ENCODE measurements at regions not wholly inside any gene's neighbourhood (a gene's known extent, or its start where the extent isn't known, plus 50 kb on each side); places are given as distances from the start of the nearest gene placed in this dataset.
"Not testable (repeated sequence)": the region's sequence is repeated elsewhere in the genome, so short reads cannot be mapped to it uniquely, and the experiment has no call there.

DNA sequence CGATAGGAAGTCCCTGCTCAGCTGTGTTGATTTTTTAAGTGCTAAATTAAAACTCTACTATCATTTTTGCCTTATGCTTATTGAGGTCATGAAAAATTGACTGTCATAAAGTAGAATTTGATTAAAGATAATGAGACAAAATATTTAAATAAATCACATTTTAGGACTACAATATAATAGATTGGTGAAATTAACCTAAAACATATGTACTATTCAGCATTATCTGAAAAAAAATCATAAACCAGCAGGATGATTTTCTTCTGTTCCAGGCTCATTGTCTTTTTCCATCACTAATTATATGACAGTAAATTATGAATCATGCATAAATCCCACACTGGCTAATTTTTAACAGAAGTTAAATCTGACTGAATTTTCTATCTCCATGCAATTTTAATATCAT, 373.6 kb upstream of the NRSN1 start:
- DNase-seq (ENCODE audit: low read depth), result no peak
- H3K4me3 ChIP-seq (ENCODE audit: low read depth, low read length), result no peak overlapping the region
- TF ChIP-seq, protein P1, sequence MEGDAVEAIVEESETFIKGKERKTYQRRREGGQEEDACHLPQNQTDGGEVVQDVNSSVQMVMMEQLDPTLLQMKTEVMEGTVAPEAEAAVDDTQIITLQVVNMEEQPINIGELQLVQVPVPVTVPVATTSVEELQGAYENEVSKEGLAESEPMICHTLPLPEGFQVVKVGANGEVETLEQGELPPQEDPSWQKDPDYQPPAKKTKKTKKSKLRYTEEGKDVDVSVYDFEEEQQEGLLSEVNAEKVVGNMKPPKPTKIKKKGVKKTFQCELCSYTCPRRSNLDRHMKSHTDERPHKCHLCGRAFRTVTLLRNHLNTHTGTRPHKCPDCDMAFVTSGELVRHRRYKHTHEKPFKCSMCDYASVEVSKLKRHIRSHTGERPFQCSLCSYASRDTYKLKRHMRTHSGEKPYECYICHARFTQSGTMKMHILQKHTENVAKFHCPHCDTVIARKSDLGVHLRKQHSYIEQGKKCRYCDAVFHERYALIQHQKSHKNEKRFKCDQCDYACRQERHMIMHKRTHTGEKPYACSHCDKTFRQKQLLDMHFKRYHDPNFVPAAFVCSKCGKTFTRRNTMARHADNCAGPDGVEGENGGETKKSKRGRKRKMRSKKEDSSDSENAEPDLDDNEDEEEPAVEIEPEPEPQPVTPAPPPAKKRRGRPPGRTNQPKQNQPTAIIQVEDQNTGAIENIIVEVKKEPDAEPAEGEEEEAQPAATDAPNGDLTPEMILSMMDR (conservative IDR thresholded peaks at IDR 0.05; ENCODE audit: low read depth, low read length), result no peak

DNA sequence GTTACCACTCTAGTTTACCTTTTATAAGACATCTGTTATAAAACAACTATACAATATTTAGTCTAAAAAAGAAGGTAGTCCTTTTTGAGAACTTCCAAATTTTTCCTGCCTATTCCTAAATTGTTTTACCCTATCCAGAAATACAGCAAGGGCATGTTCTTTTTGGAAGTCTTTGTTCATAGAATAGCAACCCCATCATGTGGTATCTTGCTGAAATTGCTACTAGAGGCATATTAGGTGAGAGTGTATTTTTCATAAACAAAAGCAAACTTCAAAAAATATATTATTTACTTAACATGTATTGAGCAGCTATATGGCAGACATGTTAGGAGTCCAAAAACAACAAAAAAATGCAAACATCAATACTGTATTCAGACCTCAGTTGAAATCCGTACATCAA, 371.8 kb upstream of the NRSN1 start:
- H3K4me3 ChIP-seq (ENCODE audit: low read depth, low read length), result no peak overlapping the region
- no peak for DNase-seq (ENCODE audit: low read depth)
- TF ChIP-seq, protein P1 (conservative IDR thresholded peaks at IDR 0.05; ENCODE audit: low read depth, low read length), result no peak

DNA sequence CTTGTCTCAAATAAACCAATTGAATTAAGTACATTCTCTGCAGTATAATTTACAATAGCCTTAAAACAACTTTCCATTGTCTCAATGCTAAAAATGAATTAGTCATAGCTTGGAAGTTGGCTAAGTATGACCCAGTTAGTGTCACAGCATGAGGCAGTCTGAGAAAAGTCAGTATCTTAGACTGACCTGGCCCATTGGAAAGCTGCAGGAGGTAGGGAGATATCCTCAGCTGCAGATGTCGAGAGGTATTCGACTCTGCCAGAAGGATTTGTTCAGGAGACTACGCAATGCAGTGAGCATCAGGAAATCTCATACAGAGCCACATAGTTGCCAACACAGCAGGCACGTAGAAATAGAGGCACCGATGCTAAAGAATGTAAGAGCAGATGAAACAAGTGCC, 350.9 kb upstream of the NRSN1 start:
- no peak for DNase-seq (ENCODE audit: low read depth)
- no peak overlapping the region for H3K4me3 ChIP-seq (ENCODE audit: low read depth, low read length)
- TF ChIP-seq, protein P1 (conservative IDR thresholded peaks at IDR 0.05; ENCODE audit: low read depth, low read length), result no peak

DNA sequence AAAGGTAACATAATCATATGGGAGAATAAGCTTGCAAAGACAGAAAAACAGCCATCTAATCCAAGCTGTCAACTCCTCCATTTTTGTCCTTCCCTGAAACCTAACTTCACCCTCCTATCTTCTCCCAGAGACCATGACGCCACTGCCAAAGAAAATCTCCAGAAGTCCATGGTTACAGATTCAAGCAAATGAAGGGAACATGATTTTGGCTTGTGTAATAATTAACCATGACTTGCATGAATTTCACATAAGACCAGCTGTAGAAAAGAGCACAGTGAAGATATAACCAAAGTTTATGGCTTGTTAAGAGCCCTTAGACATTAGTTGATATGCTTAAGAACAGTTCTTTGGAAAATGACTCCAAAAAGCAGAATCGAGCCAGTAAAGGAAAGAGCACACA, 342.1 kb upstream of the NRSN1 start:
- TF ChIP-seq, protein P1 (conservative IDR thresholded peaks at IDR 0.05; ENCODE audit: low read depth, low read length), result no peak
- no peak overlapping the region for H3K4me3 ChIP-seq (ENCODE audit: low read depth, low read length)
- DNase-seq (ENCODE audit: low read depth), result no peak

DNA sequence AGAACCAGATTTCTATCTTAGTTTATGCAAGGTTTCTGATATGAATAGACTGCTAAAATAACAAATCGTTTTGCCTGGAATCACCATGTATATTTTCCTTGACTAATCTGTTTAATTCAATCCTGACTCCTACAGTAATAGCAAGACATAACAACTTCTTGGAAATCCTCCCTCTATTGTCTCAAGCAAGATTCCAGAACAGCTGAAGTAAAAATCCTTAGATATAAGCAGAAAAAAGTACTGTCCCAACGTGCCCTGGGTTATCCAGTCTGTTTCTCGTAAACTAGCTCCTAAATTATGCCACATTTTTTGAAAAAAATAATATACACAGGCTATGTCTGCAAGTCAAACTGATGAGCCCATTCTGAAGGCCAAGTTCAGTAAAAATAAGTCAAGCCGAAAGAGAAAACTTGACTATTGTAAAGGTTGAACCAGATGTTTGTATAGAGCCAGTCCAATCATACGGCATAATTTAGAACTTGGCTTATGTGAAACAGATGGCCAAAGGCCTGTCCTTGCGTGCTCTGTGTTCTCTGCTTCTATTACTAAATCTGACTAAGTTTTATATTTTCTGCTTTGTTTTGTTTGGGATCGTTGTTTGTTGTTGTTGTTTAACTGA, 341.6 kb upstream of the NRSN1 start:
- H3K4me3 ChIP-seq (ENCODE audit: low read depth, low read length), result no peak overlapping the region
- TF ChIP-seq, protein P1 (conservative IDR thresholded peaks at IDR 0.05; ENCODE audit: low read depth, low read length), result no peak
- DNase-seq (ENCODE audit: low read depth), result no peak

DNA sequence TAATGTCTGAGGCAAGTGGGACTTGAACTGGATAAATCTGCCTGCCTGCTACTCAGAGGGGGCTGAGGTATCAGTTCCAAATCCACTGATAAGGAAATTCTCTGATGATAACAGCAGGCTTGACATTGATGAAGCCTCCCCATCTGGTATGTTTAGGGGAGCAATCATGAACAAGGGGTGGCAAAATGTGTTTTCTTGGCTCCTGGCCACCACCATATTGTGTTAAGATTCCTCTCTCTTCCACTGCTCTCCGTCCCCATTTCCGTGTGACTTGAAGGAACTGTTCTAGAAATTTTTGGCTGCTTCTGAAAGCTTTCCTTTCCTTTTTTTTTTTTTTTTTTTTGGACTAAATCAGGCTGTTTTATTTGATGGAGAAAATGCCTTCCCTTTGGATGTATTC, 335.3 kb upstream of the NRSN1 start:
- TF ChIP-seq, protein P1 (conservative IDR thresholded peaks at IDR 0.05; ENCODE audit: low read depth, low read length), result no peak
- DNase-seq (ENCODE audit: low read depth), result no peak
- no peak overlapping the region for H3K4me3 ChIP-seq (ENCODE audit: low read depth, low read length)

DNA sequence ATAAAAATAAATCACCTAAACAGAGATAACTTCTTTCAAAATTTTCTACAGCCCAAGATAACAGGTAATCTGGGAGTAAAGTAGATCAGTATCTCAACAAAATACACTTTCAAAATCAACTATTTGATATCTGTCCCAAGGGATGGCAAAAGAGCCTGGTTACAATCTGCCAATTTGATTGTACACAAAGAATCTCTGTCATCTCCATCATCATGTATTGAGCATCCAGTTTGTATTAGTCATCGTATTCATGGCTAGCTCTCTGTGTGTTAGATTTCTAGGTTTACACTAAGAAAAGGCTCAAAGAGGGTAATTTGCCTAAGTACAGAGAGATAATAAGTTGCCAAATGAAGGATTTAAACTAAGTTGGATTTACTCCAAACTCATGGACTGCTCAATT, 329.0 kb upstream of the NRSN1 start:
- no peak for DNase-seq (ENCODE audit: low read depth)
- TF ChIP-seq, protein P1 (conservative IDR thresholded peaks at IDR 0.05; ENCODE audit: low read depth, low read length), result no peak
- H3K4me3 ChIP-seq (ENCODE audit: low read depth, low read length), result no peak overlapping the region

DNA sequence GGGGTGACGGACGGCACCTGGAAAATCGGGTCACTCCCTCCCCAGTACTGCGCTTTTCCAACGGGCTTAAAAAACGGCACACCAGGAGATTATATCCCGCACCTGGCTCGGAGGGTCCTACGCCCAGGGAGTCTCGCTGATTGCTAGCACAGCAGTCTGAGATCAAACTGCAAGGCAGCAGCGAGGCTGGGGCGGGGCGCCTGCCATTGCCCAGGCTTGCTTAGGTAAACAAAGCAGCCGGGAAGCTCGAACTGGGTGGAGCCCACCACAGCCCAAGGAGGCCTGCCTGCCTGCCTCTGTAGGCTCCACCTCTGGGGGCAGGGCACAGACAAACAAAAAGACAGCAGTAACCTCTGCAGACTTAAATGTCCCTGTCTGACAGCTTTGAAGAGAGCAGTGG, 321.7 kb upstream of the NRSN1 start:
- H3K4me3 ChIP-seq (ENCODE audit: low read depth, low read length); DNase-seq (ENCODE audit: low read depth): not testable (repeated sequence)

DNA sequence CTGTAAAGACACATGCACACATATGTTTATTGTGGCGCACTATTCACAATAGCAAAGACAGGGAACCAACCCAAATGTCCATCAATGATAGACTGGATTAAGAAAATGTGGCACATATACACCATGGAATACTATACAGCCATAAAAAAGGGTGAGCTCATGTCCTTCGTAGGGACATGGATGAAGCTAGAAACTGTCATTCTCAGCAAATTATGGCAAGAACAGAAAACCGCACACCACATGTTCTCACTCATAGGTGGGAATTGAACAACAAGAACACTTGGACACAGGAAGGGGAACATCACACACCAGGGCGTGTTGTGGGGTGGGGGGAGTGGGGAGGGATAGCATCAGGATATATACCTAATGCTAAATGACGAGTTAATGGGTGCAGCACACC, 304.9 kb upstream of the NRSN1 start:
- DNase-seq (ENCODE audit: low read depth); H3K4me3 ChIP-seq (ENCODE audit: low read depth, low read length): not testable (repeated sequence)
